Small intestine (tissue), 7 donors: ENCODE measurements at regions not wholly inside any gene's neighbourhood (a gene's known extent, or its start where the extent isn't known, plus 50 kb on each side); places are given as distances from the start of the nearest gene placed in this dataset.

Experiments used
- DNase-seq, 2 donors: peaks; one replicate each; pipeline versions ENCODE4 v3.0.0 to v3.0.0-alpha.2; 2013
- FAIRE-seq: peaks from 2 replicates; lab custom pipeline; 2012; peaks lifted over from hg19 to GRCh38; lab: Jason Lieb, UNC
- H3K27ac ChIP-seq, 3 donors: one replicate each; pipeline ENCODE4 v1.5.1; 2013; ENCODE audit warnings: low read length in 2 of 3, mild to moderate bottlenecking in 2 of 3, control low read depth in 1 of 3, inconsistent platforms in 1 of 3, low read depth in 1 of 3, moderate library complexity in 1 of 3
- H3K27me3 ChIP-seq, 3 donors: one replicate each; pipeline ENCODE4 v1.6.1; 2013; ENCODE audit warnings: low read length in 3 of 3, inconsistent platforms in 1 of 3; ENCODE audit not compliant: control insufficient read depth in 3 of 3, insufficient read depth in 3 of 3
- H3K36me3 ChIP-seq, 3 donors: one replicate each; pipeline ENCODE4 v1.6.1; 2013; ENCODE audit warnings: low read length in 3 of 3, inconsistent platforms in 1 of 3, low read depth in 1 of 3, mild to moderate bottlenecking in 1 of 3, moderate library complexity in 1 of 3; ENCODE audit not compliant: control insufficient read depth in 3 of 3, insufficient read depth in 2 of 3
- H3K4me1 ChIP-seq, 3 donors: one replicate each; pipeline ENCODE4 v1.6.1; 2013; ENCODE audit warnings: low read length in 2 of 3, inconsistent platforms in 1 of 3, low read depth in 1 of 3, mild to moderate bottlenecking in 1 of 3, moderate library complexity in 1 of 3; ENCODE audit not compliant: control insufficient read depth in 3 of 3, insufficient read depth in 2 of 3
- H3K4me3 ChIP-seq, 3 donors: one replicate each; pipeline ENCODE4 v1.5.1; 2013; ENCODE audit warnings: low read length in 3 of 3, control low read depth in 1 of 3, inconsistent platforms in 1 of 3, low read depth in 1 of 3, mild to moderate bottlenecking in 1 of 3, moderate library complexity in 1 of 3
- H3K9me3 ChIP-seq, 2 donors: one replicate each; pipeline ENCODE4 v1.6.1; 2013; ENCODE audit warnings: low read depth in 1 of 2, low read length in 1 of 2; ENCODE audit not compliant: control insufficient read depth in 2 of 2, insufficient read depth in 1 of 2
- WGBS, 3 donors: extraction: QIAGEN DNeasy Blood & Tissue Kit; methylation state at CpG; one replicate each; pipeline ENCODE4 v1.1.7; 2013; 5-methylcytosine and 5-hydroxymethylcytosine counted together
- donor health status: healthy with polysubstance abuse.
- donor health status: control.
- donor health status: control.
- donor health status: Bipolar disorder and iron deficiency.
- donor health status: healthy.

- FAIRE-seq = no peak
- Histone ChIP-seq H3K4me1 (no peaks in the 10 kb centered on the region), H3K27ac (no peak overlapping the region), H3K36me3 (no peaks in the 10 kb centered on the region), H3K27me3 (no peaks in the 10 kb centered on the region), H3K9me3 (peaks cover 0 to 5% of the 10 kb centered on the region in 2 donors), H3K4me3 (no peak overlapping the region)
- DNase-seq = no peak
- 65 to 79% (median 68%) methylated on average over 3 of the region's 3 CpGs for WGBS, 3 donors
Measured at GRCh38 chr12:84305144-84305543, 607.5 kb downstream of the SLC6A15 start.

GRCh38 chr12:84294246-84294645 lies 618.4 kb downstream of the SLC6A15 start:
- DNase-seq = no peak
- H3K4me3 ChIP-seq = no peak overlapping the region
- H3K4me1 ChIP-seq = no peaks in the 10 kb centered on the region
- 50 to 62% (median 58%) methylated on average over 2 of the region's 2 CpGs for WGBS, 3 donors
- H3K9me3 ChIP-seq = no peaks in the 10 kb centered on the region
- H3K27me3 ChIP-seq = no peaks in the 10 kb centered on the region
- FAIRE-seq = no peak
- no peaks in the 10 kb centered on the region for H3K36me3 ChIP-seq
- H3K27ac ChIP-seq = no peak overlapping the region

GRCh38 chr12:84290168-84290567 lies 622.4 kb downstream of the SLC6A15 start:
- DNase-seq (no peak), FAIRE-seq (no peak)
- no peaks in the 10 kb centered on the region for H3K9me3 ChIP-seq
- H3K36me3 ChIP-seq = no peaks in the 10 kb centered on the region
- no peak overlapping the region for H3K27ac ChIP-seq
- H3K4me1 ChIP-seq = no peaks in the 10 kb centered on the region
- H3K4me3 ChIP-seq = no peak overlapping the region
- no peaks in the 10 kb centered on the region for H3K27me3 ChIP-seq

- no peak overlapping the region for H3K4me3 ChIP-seq
- H3K27ac ChIP-seq = no peak overlapping the region
- FAIRE-seq = no peak
- WGBS, 3 donors = 47 to 74% (median 53%) methylated on average over 2 of the region's 2 CpGs
- no peaks in the 10 kb centered on the region for H3K9me3 ChIP-seq
- H3K36me3 ChIP-seq = no peaks in the 10 kb centered on the region
- DNase-seq = no peak
- no peaks in the 10 kb centered on the region for H3K27me3 ChIP-seq
- no peaks in the 10 kb centered on the region for H3K4me1 ChIP-seq
Measured at GRCh38 chr12:84277986-84278385, 634.6 kb downstream of the SLC6A15 start.

- Histone ChIP-seq H3K36me3 (no peaks in the 10 kb centered on the region), H3K27me3 (no peaks in the 10 kb centered on the region), H3K4me1 (no peaks in the 10 kb centered on the region), H3K27ac (no peak overlapping the region), H3K4me3 (no peak overlapping the region), H3K9me3 (no peaks in the 10 kb centered on the region)
- DNase-seq = no peak
- no peak for FAIRE-seq
- 37 to 52% (median 50%) methylated on average over 2 of the region's 2 CpGs for whole genome bisulfite sequencing, 3 donors
Measured at GRCh38 chr12:84276215-84276614, 636.4 kb downstream of the SLC6A15 start.

GRCh38 chr12:84272324-84272723 lies 640.3 kb downstream of the SLC6A15 start:
- H3K27me3 ChIP-seq = no peaks in the 10 kb centered on the region
- WGBS, 3 donors = 77 to 85% (median 80%) methylated on average over 3 of the region's 3 CpGs

GRCh38 chr12:84270470-84271140 lies 642.0 kb downstream of the SLC6A15 start:
- Histone ChIP-seq H3K4me1 (no peaks in the 10 kb centered on the region), H3K36me3 (no peaks in the 10 kb centered on the region), H3K27me3 (no peaks in the 10 kb centered on the region), H3K9me3 (no peaks in the 10 kb centered on the region), H3K4me3 (no peak overlapping the region), H3K27ac (no peak overlapping the region)
- DNase-seq = no peak
- no peak for FAIRE-seq
- WGBS, 3 donors = 25 to 42% (median 41%) methylated on average over 8 of the region's 8 CpGs

More at GRCh38 chr12:84272324-84272723, 640.3 kb downstream of the SLC6A15 start:
- no peaks in the 10 kb centered on the region for H3K9me3 ChIP-seq
- H3K4me1 ChIP-seq = no peaks in the 10 kb centered on the region
- no peak overlapping the region for H3K27ac ChIP-seq
- no peak overlapping the region for H3K4me3 ChIP-seq
- DNase-seq (no peak), FAIRE-seq (no peak)
- no peaks in the 10 kb centered on the region for H3K36me3 ChIP-seq

GRCh38 chr12:84247931-84248330 lies 664.7 kb downstream of the SLC6A15 start:
- no peaks in the 10 kb centered on the region for H3K36me3 ChIP-seq
- H3K27ac ChIP-seq = no peak overlapping the region
- 58 to 67% (median 66%) methylated on average over 2 of the region's 2 CpGs for WGBS, 3 donors
- FAIRE-seq (no peak), DNase-seq (no peak)
- no peaks in the 10 kb centered on the region for H3K4me1 ChIP-seq
- H3K4me3 ChIP-seq = no peak overlapping the region
- no peaks in the 10 kb centered on the region for H3K9me3 ChIP-seq
- H3K27me3 ChIP-seq = no peaks in the 10 kb centered on the region

GRCh38 chr12:84243686-84244085 lies 668.9 kb downstream of the SLC6A15 start:
- Histone ChIP-seq H3K36me3 (no peaks in the 10 kb centered on the region), H3K27me3 (no peaks in the 10 kb centered on the region), H3K4me1 (no peaks in the 10 kb centered on the region), H3K4me3 (no peak overlapping the region), H3K9me3 (no peaks in the 10 kb centered on the region), H3K27ac (no peak overlapping the region)
- no peak for FAIRE-seq
- DNase-seq = no peak
- 71 to 78% (median 77%) methylated on average over 4 of the region's 4 CpGs for WGBS, 3 donors
